Middle frontal gyrus (tissue), 1 donor: ENCODE measurements at regions not wholly inside any gene's neighbourhood (a gene's known extent, or its start where the extent isn't known, plus 50 kb on each side); places are given as distances from the start of the nearest gene placed in this dataset.

Experiments
- DNase-seq: peaks from one replicate; pipeline ENCODE4 v3.0.0-alpha.2; 2015; ENCODE audit warnings: low spot score; ENCODE audit errors: extremely low spot score

GRCh38 chr2:5914811-5915611 lies 222.8 kb downstream of the SOX11 start:
- DNase-seq, result no peak

GRCh38 chr2:5915881-5916310 lies 223.7 kb downstream of the SOX11 start:
- no peak for DNase-seq

GRCh38 chr2:5921081-5921642 lies 229.0 kb downstream of the SOX11 start:
- DNase-seq, result no peak

GRCh38 chr2:5923957-5924945 lies 232.1 kb downstream of the SOX11 start:
- no peak for DNase-seq

- no peak for DNase-seq
Observed at GRCh38 chr2:5925604-5926003, 233.4 kb downstream of the SOX11 start.

- DNase-seq, result no peak
Observed at GRCh38 chr2:5926871-5927512, 234.8 kb downstream of the SOX11 start.

- DNase-seq, result peak; percentile 64
Observed at GRCh38 chr2:5932556-5933469, 240.6 kb downstream of the SOX11 start.

GRCh38 chr2:5933669-5934068 lies 241.5 kb downstream of the SOX11 start:
- DNase-seq, result no peak

- DNase-seq, result no peak
Observed at GRCh38 chr2:5937321-5937720, 245.1 kb downstream of the SOX11 start.

- DNase-seq, result no peak
Observed at GRCh38 chr2:5937851-5938565, 245.8 kb downstream of the SOX11 start.

- no peak for DNase-seq
Observed at GRCh38 chr2:5938566-5938896, 246.3 kb downstream of the SOX11 start.

- DNase-seq, result no peak
Observed at GRCh38 chr2:5939553-5939952, 247.4 kb downstream of the SOX11 start.

GRCh38 chr2:5940596-5941535 lies 248.7 kb downstream of the SOX11 start:
- DNase-seq, result no peak

- no peak for DNase-seq
Observed at GRCh38 chr2:5942204-5942603, 250.0 kb downstream of the SOX11 start.

GRCh38 chr2:5945742-5946141 lies 253.6 kb downstream of the SOX11 start:
- no peak for DNase-seq

GRCh38 chr2:5946225-5947115 lies 254.3 kb downstream of the SOX11 start:
- DNase-seq, result no peak

- no peak for DNase-seq
Observed at GRCh38 chr2:5950736-5951135, 258.6 kb downstream of the SOX11 start.

GRCh38 chr2:5951471-5951870 lies 259.3 kb downstream of the SOX11 start:
- DNase-seq, result no peak
